ENCODE measurements at regions not wholly inside any gene's neighbourhood (a gene's known extent, or its start where the extent isn't known, plus 50 kb on each side); places are given as distances from the start of the nearest gene placed in this dataset.

DNA sequence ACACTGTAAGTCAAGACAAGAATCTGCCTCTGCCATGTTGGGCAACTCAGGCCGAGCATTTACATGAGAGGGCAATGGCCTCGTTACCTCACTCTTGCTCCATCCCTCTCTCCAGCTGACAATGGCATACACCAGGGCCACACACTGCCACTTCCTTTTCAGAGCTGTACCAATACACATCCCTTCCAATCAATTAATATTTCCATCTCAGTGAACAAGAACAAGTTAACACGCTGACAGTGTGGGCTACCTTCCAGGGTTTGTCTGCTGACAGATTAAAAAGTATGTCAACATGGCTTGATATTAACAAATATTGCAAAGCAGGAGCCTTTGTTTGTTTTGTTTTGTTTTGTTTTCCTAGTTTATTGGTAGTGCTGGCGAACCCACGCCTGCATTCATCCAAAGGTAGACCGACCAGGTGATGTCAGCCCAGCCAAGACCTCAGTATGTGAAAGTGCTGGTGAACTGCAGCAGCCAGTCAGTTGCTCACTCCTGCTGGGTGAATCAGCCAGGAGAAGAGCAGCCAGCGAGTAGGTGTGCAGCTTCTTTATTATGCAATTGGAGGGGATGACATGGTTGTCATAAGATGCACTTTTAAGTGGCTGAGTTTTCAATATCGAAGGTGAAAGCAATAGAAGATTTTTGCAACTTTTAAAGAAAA is 487.3 kb upstream of the JARID2 start:
- Histone ChIP-seq H3K79me2 (no peaks in the 10 kb centered on the region), H3K27ac (no peak overlapping the region), H3K9ac (no peak overlapping the region), H3K36me3 (ENCODE audit: control insufficient read depth, insufficient read depth, low read length) (no peaks in the 10 kb centered on the region), H2AFZ (no peak overlapping the region), H3K27me3 (ENCODE audit: control insufficient read depth, insufficient read depth, low read length) (no peaks in the 10 kb centered on the region), H3K4me2 (ENCODE audit: low read length) (no peak overlapping the region), H3K9me3 (ENCODE audit: control insufficient read depth, low read length) (no peaks in the 10 kb centered on the region), H3K4me3 (ENCODE audit: low read depth, low read length) (no peak overlapping the region), H3K4me1 (no peaks in the 10 kb centered on the region)
- TF ChIP-seq, protein P1, sequence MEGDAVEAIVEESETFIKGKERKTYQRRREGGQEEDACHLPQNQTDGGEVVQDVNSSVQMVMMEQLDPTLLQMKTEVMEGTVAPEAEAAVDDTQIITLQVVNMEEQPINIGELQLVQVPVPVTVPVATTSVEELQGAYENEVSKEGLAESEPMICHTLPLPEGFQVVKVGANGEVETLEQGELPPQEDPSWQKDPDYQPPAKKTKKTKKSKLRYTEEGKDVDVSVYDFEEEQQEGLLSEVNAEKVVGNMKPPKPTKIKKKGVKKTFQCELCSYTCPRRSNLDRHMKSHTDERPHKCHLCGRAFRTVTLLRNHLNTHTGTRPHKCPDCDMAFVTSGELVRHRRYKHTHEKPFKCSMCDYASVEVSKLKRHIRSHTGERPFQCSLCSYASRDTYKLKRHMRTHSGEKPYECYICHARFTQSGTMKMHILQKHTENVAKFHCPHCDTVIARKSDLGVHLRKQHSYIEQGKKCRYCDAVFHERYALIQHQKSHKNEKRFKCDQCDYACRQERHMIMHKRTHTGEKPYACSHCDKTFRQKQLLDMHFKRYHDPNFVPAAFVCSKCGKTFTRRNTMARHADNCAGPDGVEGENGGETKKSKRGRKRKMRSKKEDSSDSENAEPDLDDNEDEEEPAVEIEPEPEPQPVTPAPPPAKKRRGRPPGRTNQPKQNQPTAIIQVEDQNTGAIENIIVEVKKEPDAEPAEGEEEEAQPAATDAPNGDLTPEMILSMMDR (IDR thresholded peaks at IDR 0.05), result no peak

DNA sequence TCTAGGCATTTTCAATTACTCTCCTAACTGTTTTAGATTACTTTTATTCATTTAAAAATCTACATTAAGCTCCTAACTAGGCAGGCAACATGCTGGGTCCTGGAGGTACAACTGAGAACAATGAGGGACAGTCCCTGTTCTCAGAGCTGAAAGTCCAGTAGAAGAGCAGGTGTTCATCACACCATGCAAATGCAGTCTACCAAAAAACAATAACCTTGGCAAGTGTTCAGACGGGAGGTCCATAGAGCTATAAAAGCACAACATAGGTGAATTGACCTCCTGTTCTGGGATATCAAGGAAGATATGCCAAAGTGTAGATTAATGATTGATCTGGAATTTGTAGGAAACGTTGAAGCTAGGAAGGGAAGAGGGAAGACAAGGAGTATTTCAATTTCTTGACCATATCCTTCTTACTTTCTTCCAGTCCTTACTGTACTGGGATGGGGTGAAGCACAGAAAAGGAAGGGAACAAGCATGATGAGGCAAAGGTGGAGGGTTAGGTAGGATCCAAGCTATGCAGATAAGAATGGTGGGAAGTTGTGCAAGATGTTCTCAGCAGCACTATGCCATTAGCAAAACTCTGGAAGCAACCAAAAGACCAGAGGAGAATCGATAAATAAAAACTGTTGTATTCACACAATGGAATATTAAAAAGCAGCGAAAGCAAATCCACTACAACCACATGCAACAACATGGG is 485.7 kb upstream of the JARID2 start:
- Histone ChIP-seq H3K9me3 (ENCODE audit: control insufficient read depth, low read length) (no peaks in the 10 kb centered on the region), H3K4me1 (no peaks in the 10 kb centered on the region), H3K4me3 (ENCODE audit: low read depth, low read length) (no peak overlapping the region), H3K4me2 (ENCODE audit: low read length) (no peak overlapping the region), H3K27me3 (ENCODE audit: control insufficient read depth, insufficient read depth, low read length) (no peaks in the 10 kb centered on the region), H3K9ac (no peak overlapping the region), H3K36me3 (ENCODE audit: control insufficient read depth, insufficient read depth, low read length) (no peaks in the 10 kb centered on the region), H3K79me2 (no peaks in the 10 kb centered on the region), H3K27ac (no peak overlapping the region), H2AFZ (no peak overlapping the region)
- TF ChIP-seq, protein P1 (IDR thresholded peaks at IDR 0.05), result no peak

DNA sequence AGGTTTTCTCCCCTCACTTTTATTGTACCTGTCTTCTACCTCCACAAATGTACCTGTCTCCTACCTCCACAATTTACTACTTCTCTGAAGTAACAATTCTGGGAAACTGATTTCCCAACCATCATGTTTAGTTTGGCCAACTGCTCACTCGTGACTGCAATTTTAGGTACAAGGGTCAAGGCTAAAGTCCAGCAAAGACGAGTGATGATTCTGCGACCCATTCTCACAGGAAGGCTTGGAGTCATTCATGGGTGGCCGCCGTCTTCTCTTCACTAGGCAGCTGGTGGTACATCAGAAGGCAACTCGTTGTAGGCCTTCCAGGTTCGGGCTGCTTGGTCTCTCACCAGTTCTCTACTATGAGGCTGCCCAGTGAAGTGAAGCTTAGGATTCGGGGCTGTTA is 483.8 kb upstream of the JARID2 start:
- Histone ChIP-seq H3K79me2 (no peaks in the 10 kb centered on the region), H3K27ac (no peak overlapping the region), H3K9me3 (ENCODE audit: control insufficient read depth, low read length) (no peaks in the 10 kb centered on the region), H3K27me3 (ENCODE audit: control insufficient read depth, insufficient read depth, low read length) (no peaks in the 10 kb centered on the region), H3K9ac (no peak overlapping the region), H3K4me3 (ENCODE audit: low read depth, low read length) (no peak overlapping the region), H3K4me2 (ENCODE audit: low read length) (no peak overlapping the region), H3K36me3 (ENCODE audit: control insufficient read depth, insufficient read depth, low read length) (no peaks in the 10 kb centered on the region), H3K4me1 (no peaks in the 10 kb centered on the region), H2AFZ (no peak overlapping the region)
- TF ChIP-seq, protein P1 (IDR thresholded peaks at IDR 0.05), result no peak

DNA sequence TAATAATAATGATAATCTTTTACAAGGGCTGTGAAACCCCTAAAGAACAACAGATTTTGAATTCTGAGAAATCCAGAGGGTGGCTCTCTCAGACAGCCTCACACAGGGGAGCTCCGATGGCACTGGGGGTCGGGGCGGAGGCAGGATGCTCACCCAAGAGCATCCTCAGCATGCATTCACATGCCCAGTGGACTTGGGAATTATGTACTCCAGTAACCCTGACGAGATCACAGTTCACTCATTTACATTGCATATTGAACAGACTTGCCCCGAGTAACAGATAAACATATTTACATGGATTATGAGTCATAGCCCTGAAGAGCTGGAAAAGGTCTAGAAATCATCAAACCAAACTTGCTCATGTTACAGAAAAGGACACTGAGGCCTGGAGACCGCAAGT is 482.7 kb upstream of the JARID2 start:
- TF ChIP-seq, protein P1 (IDR thresholded peaks at IDR 0.05), result no peak
- no peak overlapping the region for H3K4me2 ChIP-seq (ENCODE audit: low read length)
- H3K27me3 ChIP-seq (ENCODE audit: control insufficient read depth, insufficient read depth, low read length), result no peaks in the 10 kb centered on the region
- no peaks in the 10 kb centered on the region for H3K4me1 ChIP-seq
- H3K79me2 ChIP-seq, result no peaks in the 10 kb centered on the region
- H3K27ac ChIP-seq, result no peak overlapping the region
- H3K9me3 ChIP-seq (ENCODE audit: control insufficient read depth, low read length), result no peaks in the 10 kb centered on the region
- H3K36me3 ChIP-seq (ENCODE audit: control insufficient read depth, insufficient read depth, low read length), result no peaks in the 10 kb centered on the region
- H3K9ac ChIP-seq, result no peak overlapping the region
- no peak overlapping the region for H3K4me3 ChIP-seq (ENCODE audit: low read depth, low read length)
- no peak overlapping the region for H2AFZ ChIP-seq

DNA sequence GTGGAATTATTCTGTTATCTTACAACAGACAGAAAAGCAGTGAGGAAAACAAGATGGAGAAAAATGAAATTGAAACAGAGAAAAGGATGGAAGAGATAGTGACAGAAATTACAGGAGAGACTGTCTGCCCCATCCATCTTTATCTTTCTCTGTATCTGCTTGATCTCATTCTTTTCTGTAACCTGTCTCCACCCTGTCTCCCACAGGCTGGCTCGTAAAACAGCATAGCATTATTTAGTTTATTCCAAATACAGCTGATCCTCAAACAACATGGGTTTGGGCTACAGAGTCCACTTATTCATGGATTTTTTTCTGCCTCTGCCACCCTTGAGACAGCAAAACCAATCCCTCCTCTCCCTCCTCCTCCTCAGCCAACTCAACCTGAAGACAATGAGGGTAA is 482.3 kb upstream of the JARID2 start:
- no peaks in the 10 kb centered on the region for H3K9me3 ChIP-seq (ENCODE audit: control insufficient read depth, low read length)
- H3K4me1 ChIP-seq, result no peaks in the 10 kb centered on the region
- no peak overlapping the region for H3K9ac ChIP-seq
- H3K27me3 ChIP-seq (ENCODE audit: control insufficient read depth, insufficient read depth, low read length), result no peaks in the 10 kb centered on the region
- H2AFZ ChIP-seq, result no peak overlapping the region
- no peaks in the 10 kb centered on the region for H3K79me2 ChIP-seq
- no peak overlapping the region for H3K4me3 ChIP-seq (ENCODE audit: low read depth, low read length)
- H3K4me2 ChIP-seq (ENCODE audit: low read length), result no peak overlapping the region
- H3K36me3 ChIP-seq (ENCODE audit: control insufficient read depth, insufficient read depth, low read length), result no peaks in the 10 kb centered on the region
- H3K27ac ChIP-seq, result no peak overlapping the region
- TF ChIP-seq, protein P1 (IDR thresholded peaks at IDR 0.05), result no peak

Data from parathyroid adenoma (tissue), 2 donors.